Nephron (organoid): ENCODE measurements at regions not wholly inside any gene's neighbourhood (a gene's known extent, or its start where the extent isn't known, plus 50 kb on each side); places are given as distances from the start of the nearest gene placed in this dataset.
A peak's percentile ranks its signal among the peaks of the same experiment; 100 is the strongest.

Source experiments
- H3K27ac Mint-ChIP-seq, 3 experiments: 2 replicates each; pipeline ENCODE4 v1.8.0; 2020; ENCODE audit warnings: mixed read lengths in 3 of 3, mild to moderate bottlenecking in 2 of 3, moderate library complexity in 1 of 3
- H3K27me3 Mint-ChIP-seq: 2 replicates; pipeline ENCODE4 v1.8.0; 2021; ENCODE audit warnings: low read depth, mild to moderate bottlenecking, moderate library complexity, mixed read lengths
- H3K36me3 Mint-ChIP-seq: 2 replicates; pipeline ENCODE4 v1.8.0; 2020; ENCODE audit warnings: low read depth, mixed read lengths
- H3K4me1 Mint-ChIP-seq: 2 replicates; pipeline ENCODE4 v1.8.0; 2020; ENCODE audit warnings: mixed read lengths
- H3K4me3 Mint-ChIP-seq, 3 experiments: 2 replicates each; pipeline ENCODE4 v1.8.0; 2020; ENCODE audit warnings: mild to moderate bottlenecking in 3 of 3, mixed read lengths in 3 of 3, moderate library complexity in 2 of 3
- H3K9me3 Mint-ChIP-seq: 2 replicates; pipeline ENCODE4 v1.8.0; 2020; ENCODE audit warnings: mixed read lengths
- TF ChIP-seq, protein P1 (sequence below), 3 experiments: fragments of 200-600 bp; sonication (generic); IDR thresholded peaks; one replicate each; pipeline ENCODE4 v1.5.0; 2021; ENCODE audit warnings: antibody characterized with exemption in 3 of 3; ENCODE audit not compliant: unreplicated experiment in 3 of 3

DNA sequence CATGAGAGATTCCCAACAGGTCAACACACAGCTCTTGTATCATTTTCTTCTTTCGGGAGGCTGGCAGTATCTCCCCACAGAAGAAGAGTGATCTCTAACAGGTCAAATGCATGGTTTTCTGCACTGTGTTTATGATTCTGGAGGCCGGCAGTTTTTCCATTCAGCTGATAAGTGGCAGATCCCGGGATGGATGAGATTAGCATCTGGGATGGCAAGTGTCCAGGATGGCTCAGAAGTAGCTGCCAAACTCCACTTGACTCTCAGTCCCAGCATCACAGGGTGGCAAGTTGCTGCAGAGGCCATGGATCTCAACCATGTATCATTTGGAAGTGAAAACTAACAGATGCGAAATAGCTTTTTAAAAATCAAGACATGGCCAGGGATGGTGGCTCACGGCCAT is 97.8 kb upstream of the SLC44A1 start:
- Mint-ChIP-seq H3K27me3 (no peaks in the 10 kb centered on the region), H3K4me1 (peaks cover 22% of the 10 kb centered on the region), H3K4me3 (no peak overlapping the region), H3K9me3 (no peaks in the 10 kb centered on the region), H3K27ac (no peak overlapping the region), H3K36me3 (no peaks in the 10 kb centered on the region)
- TF ChIP-seq, protein P1, sequence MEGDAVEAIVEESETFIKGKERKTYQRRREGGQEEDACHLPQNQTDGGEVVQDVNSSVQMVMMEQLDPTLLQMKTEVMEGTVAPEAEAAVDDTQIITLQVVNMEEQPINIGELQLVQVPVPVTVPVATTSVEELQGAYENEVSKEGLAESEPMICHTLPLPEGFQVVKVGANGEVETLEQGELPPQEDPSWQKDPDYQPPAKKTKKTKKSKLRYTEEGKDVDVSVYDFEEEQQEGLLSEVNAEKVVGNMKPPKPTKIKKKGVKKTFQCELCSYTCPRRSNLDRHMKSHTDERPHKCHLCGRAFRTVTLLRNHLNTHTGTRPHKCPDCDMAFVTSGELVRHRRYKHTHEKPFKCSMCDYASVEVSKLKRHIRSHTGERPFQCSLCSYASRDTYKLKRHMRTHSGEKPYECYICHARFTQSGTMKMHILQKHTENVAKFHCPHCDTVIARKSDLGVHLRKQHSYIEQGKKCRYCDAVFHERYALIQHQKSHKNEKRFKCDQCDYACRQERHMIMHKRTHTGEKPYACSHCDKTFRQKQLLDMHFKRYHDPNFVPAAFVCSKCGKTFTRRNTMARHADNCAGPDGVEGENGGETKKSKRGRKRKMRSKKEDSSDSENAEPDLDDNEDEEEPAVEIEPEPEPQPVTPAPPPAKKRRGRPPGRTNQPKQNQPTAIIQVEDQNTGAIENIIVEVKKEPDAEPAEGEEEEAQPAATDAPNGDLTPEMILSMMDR (IDR thresholded peaks at IDR 0.05; ENCODE audit: unreplicated experiment in 3 of 3): no peak

DNA sequence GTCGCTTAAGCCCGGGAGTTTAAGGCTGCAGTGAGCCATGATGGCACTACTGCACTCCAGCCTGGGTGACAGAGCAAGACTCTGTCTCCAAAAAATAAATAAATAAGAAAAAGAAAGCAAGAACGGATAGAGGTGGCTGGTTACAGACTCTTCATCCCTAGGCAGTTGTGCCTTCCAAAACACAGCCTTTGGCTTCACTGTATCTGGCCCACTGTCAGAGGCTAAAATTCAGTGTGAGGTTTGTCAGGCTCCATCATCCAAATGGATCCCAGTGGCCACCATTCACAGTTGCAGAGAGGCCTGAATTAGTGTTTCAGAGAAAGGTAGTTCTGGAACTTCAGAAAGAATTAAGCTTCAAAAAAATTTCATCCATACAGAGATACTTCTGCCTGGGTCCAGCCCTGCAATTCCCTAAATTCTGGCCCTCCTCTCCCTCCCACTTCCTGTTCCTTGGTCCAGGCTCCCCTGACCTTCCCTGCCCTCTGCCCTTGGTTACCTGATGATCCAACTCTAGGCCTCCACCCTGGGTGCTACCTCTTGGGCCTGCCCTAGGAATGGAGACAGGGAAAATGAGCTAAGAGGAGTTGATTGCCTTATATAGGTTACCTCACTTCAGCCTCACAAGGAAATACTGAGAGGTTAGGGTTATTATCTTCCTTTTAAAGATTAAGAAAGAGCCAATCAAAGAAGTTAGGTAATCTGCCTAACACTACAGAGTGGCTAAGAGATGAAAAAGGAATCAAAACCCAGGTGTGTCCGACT is 97.2 kb upstream of the SLC44A1 start:
- Mint-ChIP-seq H3K27ac (no peak overlapping the region), H3K36me3 (no peaks in the 10 kb centered on the region), H3K27me3 (no peaks in the 10 kb centered on the region), H3K4me1 (peaks cover 16% of the 10 kb centered on the region), H3K4me3 (no peak overlapping the region), H3K9me3 (no peaks in the 10 kb centered on the region)
- TF ChIP-seq, protein P1 (IDR thresholded peaks at IDR 0.05; ENCODE audit: unreplicated experiment in 3 of 3): no peak

DNA sequence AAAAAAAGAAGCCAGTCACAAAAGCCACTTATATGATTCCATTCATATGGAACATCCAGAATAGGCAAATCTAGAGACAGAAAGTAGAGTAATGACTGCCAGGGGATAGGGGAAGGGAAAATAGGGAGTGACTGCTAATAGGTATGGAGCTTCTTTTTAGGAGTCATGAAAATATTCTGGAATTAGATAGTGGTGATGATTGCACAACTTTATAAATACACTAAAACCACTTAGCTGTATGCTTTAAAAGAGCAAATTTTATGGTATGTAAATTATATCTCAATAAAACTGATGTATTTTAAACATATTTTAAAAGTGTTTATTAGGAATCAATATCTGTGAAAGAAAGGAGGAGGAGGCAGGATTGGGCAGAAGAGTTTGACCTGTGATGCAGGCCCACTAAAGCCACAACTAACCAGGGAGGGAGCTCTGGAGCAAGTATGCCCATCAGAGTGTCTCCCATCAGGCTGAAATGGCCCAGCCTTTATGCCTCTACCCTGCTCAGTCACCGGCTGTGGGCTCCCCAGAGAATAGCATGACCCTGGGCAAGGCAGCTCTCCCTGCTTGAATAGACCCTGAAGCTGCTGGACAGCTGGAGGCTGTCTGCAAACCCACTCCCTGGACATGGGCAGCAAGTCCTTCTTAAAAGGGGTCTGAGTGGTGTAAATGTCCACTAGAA is 96.0 kb upstream of the SLC44A1 start:
- H3K9me3 Mint-ChIP-seq: no peaks in the 10 kb centered on the region

DNA sequence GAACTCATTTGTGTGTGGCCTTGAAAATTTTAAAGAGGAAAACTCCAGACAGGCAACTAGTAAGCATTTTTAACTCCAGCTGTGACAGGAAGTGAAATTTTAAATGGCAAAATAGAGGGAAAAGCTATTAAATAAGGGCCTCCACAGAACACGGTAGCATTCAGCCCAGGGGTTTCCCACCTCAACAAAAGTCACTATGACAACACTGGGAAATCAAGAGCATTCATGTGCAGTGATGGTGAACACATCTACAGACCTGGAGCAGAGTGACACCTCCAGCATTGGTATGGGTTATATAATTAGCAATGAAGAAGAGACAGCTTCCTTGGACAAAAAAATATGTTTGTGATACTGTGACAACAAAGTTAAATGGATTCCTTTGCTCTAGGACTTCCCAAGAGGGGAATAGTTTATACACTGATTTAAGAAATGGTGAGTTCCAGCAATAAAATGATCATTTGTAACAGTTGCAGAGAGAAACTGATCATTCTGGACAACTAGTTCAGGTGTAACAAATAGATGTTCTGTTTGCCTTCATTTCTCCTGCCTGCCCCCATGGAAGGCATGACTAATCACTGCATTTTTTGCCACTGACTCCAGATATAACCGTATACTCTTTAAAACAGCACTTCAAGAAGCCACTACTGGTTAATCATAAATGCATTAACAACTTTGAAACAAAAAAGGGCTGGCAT is 93.3 kb upstream of the SLC44A1 start:
- no peaks in the 10 kb centered on the region for H3K36me3 Mint-ChIP-seq
- H3K27me3 Mint-ChIP-seq: no peaks in the 10 kb centered on the region
- no peak overlapping the region for H3K4me3 Mint-ChIP-seq
- H3K9me3 Mint-ChIP-seq: no peaks in the 10 kb centered on the region
- H3K27ac Mint-ChIP-seq: peak overlapping the region; percentile 17 to 90 (median 38)
- TF ChIP-seq, protein P1 (IDR thresholded peaks at IDR 0.05; ENCODE audit: unreplicated experiment in 3 of 3): no peak
- peaks cover 15% of the 10 kb centered on the region for H3K4me1 Mint-ChIP-seq

More for the DNA sequence above, 96.0 kb upstream of the SLC44A1 start:
- Mint-ChIP-seq H3K36me3 (no peaks in the 10 kb centered on the region), H3K4me3 (no peak overlapping the region), H3K4me1 (peaks cover 16% of the 10 kb centered on the region), H3K27ac (peak overlapping the region in 1 of 3 experiments; percentile 22), H3K27me3 (no peaks in the 10 kb centered on the region)
- TF ChIP-seq, protein P1 (IDR thresholded peaks at IDR 0.05; ENCODE audit: unreplicated experiment in 3 of 3): no peak

DNA sequence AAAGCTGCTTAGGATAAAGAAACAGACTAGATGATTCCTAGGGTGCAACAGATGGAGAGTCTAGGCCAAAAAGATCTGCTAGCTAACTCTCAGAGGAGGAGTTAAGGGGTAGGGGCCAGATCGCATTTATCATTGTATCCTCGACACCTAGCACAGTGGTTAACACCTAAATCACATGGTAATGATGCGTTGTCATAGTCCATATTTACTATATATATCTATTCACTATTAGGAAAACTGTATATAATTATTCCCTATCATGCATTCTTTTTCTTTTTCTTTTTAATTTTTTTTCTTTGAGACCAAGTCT is 92.8 kb upstream of the SLC44A1 start:
- Mint-ChIP-seq H3K9me3 (no peaks in the 10 kb centered on the region), H3K27ac (peak overlapping the region; percentile 17 to 90 (median 38)), H3K4me1 (peaks cover 12% of the 10 kb centered on the region), H3K36me3 (no peaks in the 10 kb centered on the region), H3K4me3 (no peak overlapping the region), H3K27me3 (no peaks in the 10 kb centered on the region)
- TF ChIP-seq, protein P1 (IDR thresholded peaks at IDR 0.05; ENCODE audit: unreplicated experiment in 3 of 3): no peak
